GM23338 (cell line): ENCODE measurements at regions not wholly inside any gene's neighbourhood (a gene's known extent, or its start where the extent isn't known, plus 50 kb on each side); places are given as distances from the start of the nearest gene placed in this dataset.

Experiments
- ATAC-seq: fragments of 200-7000 bp; cut with Tn5 transposase; 3 replicates; pipeline ENCODE4 v1.9.1; 2020
- DNase-seq: peaks from one replicate; pipeline ENCODE4 v3.0.0-alpha.2; 2015; ENCODE audit warnings: low spot score
- H2AFZ ChIP-seq: fragments of 200-600 bp; sonication (generic); 2 replicates; pipeline ENCODE4 v1.8.0; 2016; ENCODE audit warnings: antibody characterized with exemption, mild to moderate bottlenecking, moderate library complexity
- H3F3A ChIP-seq: fragments of 200-600 bp; sonication (generic); replicated peaks from 2 replicates; pipeline ENCODE4 v1.8.0; 2017; ENCODE audit warnings: antibody characterized with exemption, mixed run types, low read depth
- H3K27ac ChIP-seq: fragments of 200-600 bp; sonication (generic); 2 replicates; pipeline ENCODE4 v1.6.1; 2016; ENCODE audit warnings: low read depth
- H3K27me3 ChIP-seq: fragments of 200-600 bp; sonication (generic); 2 replicates; pipeline ENCODE4 v1.8.0; 2016; ENCODE audit warnings: mild to moderate bottlenecking, mixed run types, moderate library complexity; ENCODE audit not compliant: insufficient read depth
- H3K36me3 ChIP-seq: fragments of 200-600 bp; sonication (generic); 2 replicates; pipeline ENCODE4 v1.8.0; 2016; ENCODE audit warnings: mild to moderate bottlenecking; ENCODE audit not compliant: insufficient read depth
- H3K4me1 ChIP-seq: fragments of 200-600 bp; sonication (generic); 2 replicates; pipeline ENCODE4 v1.8.0; 2016; ENCODE audit warnings: mild to moderate bottlenecking, moderate library complexity; ENCODE audit not compliant: insufficient read depth
- H3K4me2 ChIP-seq: fragments of 200-600 bp; sonication (generic); 2 replicates; pipeline ENCODE4 v1.7.1; 2017; ENCODE audit warnings: mixed run types
- H3K4me3 ChIP-seq: fragments of 200-600 bp; sonication (generic); 2 replicates; pipeline ENCODE4 v1.6.1; 2016; ENCODE audit warnings: mixed run types
- H3K79me2 ChIP-seq: fragments of 200-600 bp; sonication (generic); replicated peaks from 2 replicates; pipeline ENCODE4 v1.8.0; 2017; ENCODE audit warnings: mild to moderate bottlenecking; ENCODE audit not compliant: insufficient read depth
- H3K9me2 ChIP-seq: fragments of 200-600 bp; sonication (generic); 2 replicates; pipeline ENCODE4 v1.8.0; 2017; ENCODE audit not compliant: insufficient read depth
- H4K20me1 ChIP-seq: fragments of 200-600 bp; sonication (generic); replicated peaks from 2 replicates; pipeline ENCODE4 v1.8.0; 2017; ENCODE audit warnings: mild to moderate bottlenecking; ENCODE audit not compliant: insufficient read depth
- H3K27ac Mint-ChIP-seq: 2 replicates; pipeline ENCODE4 v1.8.0; 2020; ENCODE audit warnings: inconsistent platforms, mild to moderate bottlenecking, moderate library complexity, mixed read lengths
- H3K27me3 Mint-ChIP-seq: 3 replicates; pipeline ENCODE4 v1.8.0; 2022; ENCODE audit warnings: low read depth, mild to moderate bottlenecking, moderate library complexity, mixed read lengths, inconsistent platforms; ENCODE audit not compliant: insufficient read depth, poor library complexity
- H3K36me3 Mint-ChIP-seq: 3 replicates; pipeline ENCODE4 v1.8.0; 2021; ENCODE audit warnings: low read depth, mild to moderate bottlenecking, inconsistent platforms, moderate library complexity, mixed read lengths
- H3K4me1 Mint-ChIP-seq: 3 replicates; pipeline ENCODE4 v1.8.0; 2020; ENCODE audit warnings: mild to moderate bottlenecking, inconsistent platforms, mixed read lengths
- H3K4me3 Mint-ChIP-seq: 3 replicates; pipeline ENCODE4 v1.8.0; 2021; ENCODE audit warnings: moderate library complexity, mild to moderate bottlenecking, inconsistent platforms, mixed read lengths
- H3K9me3 Mint-ChIP-seq: 3 replicates; pipeline ENCODE4 v1.8.0; 2020; ENCODE audit warnings: moderate library complexity, mild to moderate bottlenecking, inconsistent platforms, mixed read lengths
- CREB1 ChIP-seq: fragments of 250-450 bp; sonication (Bioruptor Pico); IDR thresholded peaks from 2 replicates; pipeline ENCODE4 v1.5.0; 2020; ENCODE audit warnings: low read depth, mild to moderate bottlenecking, moderate library complexity
- EZH2 ChIP-seq: fragments of 200-600 bp; sonication (generic); IDR thresholded peaks from one replicate; pipeline ENCODE4 v1.8.0; 2017; ENCODE audit warnings: antibody characterized with exemption, mild to moderate bottlenecking, low read depth; ENCODE audit not compliant: unreplicated experiment
- EZH2phosphoT487 ChIP-seq: fragments of 200-600 bp; sonication (generic); IDR thresholded peaks from one replicate; pipeline ENCODE4 v1.8.1; 2018; ENCODE audit warnings: antibody characterized with exemption; ENCODE audit not compliant: unreplicated experiment
- JUNB ChIP-seq: IDR thresholded peaks from one replicate; pipeline ENCODE4 v1.6.1; 2016; ENCODE audit warnings: antibody characterized with exemption; ENCODE audit not compliant: unreplicated experiment
- NANOG ChIP-seq: IDR thresholded peaks from 2 replicates; pipeline ENCODE4 v1.6.1; 2016; ENCODE audit warnings: antibody characterized with exemption, borderline replicate concordance
- POLR2AphosphoS5 ChIP-seq: IDR thresholded peaks from 2 replicates; pipeline ENCODE4 v1.6.1; 2016; ENCODE audit warnings: antibody characterized with exemption, low read depth
- ZNF114 ChIP-seq: fragments of 250-450 bp; sonication (Bioruptor Pico); IDR thresholded peaks from 2 replicates; pipeline ENCODE4 v1.5.0; 2020; ENCODE audit warnings: mild to moderate bottlenecking, moderate library complexity
- ZNF331 ChIP-seq: fragments of 250-450 bp; sonication (Bioruptor Pico); IDR thresholded peaks from 2 replicates; pipeline ENCODE4 v1.5.0; 2020; ENCODE audit warnings: low read depth, mild to moderate bottlenecking, moderate library complexity
- TF ChIP-seq, protein P1 (sequence below): fragments of 250-450 bp; sonication (Bioruptor Pico); IDR thresholded peaks from 2 replicates; pipeline ENCODE4 v1.5.0; 2020; ENCODE audit warnings: mild to moderate bottlenecking, moderate library complexity
- TF ChIP-seq, protein P2 (sequence below): IDR thresholded peaks from one replicate; pipeline ENCODE4 v1.6.1; 2018; ENCODE audit warnings: antibody characterized with exemption; ENCODE audit not compliant: unreplicated experiment
- TF ChIP-seq, protein P3 (sequence below), 2 experiments: fragments of 200-600 bp in 1 of 2; sonication (generic) in 1 of 2; conservative IDR thresholded peaks; 2 replicates each; pipeline versions ENCODE4 v1.5.1 to v1.6.1; 2016 to 2017; ENCODE audit warnings: antibody characterized with exemption in 2 of 2, low read depth in 2 of 2, mild to moderate bottlenecking in 2 of 2, moderate library complexity in 1 of 2

DNA sequence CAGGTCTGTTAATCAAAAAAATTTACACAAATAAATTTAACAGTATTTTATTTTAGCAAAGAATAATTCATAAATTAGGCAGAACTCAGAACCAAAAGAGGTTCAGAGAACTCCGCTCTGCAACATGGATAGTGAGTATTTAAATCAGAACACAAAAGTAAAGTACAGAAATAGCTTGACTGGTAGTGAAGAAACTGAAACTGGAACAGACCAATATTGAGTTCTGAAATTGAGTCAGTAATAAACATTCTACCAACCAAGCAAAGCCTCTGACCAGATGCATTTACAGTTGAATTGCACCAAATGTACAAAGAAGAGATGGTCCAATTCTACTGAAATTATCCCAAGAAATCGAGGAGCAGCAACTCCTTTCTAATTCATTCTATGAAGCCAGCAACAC lies 1542.8 kb downstream of the EFNA5 start (continued):
- TF ChIP-seq, protein P1, sequence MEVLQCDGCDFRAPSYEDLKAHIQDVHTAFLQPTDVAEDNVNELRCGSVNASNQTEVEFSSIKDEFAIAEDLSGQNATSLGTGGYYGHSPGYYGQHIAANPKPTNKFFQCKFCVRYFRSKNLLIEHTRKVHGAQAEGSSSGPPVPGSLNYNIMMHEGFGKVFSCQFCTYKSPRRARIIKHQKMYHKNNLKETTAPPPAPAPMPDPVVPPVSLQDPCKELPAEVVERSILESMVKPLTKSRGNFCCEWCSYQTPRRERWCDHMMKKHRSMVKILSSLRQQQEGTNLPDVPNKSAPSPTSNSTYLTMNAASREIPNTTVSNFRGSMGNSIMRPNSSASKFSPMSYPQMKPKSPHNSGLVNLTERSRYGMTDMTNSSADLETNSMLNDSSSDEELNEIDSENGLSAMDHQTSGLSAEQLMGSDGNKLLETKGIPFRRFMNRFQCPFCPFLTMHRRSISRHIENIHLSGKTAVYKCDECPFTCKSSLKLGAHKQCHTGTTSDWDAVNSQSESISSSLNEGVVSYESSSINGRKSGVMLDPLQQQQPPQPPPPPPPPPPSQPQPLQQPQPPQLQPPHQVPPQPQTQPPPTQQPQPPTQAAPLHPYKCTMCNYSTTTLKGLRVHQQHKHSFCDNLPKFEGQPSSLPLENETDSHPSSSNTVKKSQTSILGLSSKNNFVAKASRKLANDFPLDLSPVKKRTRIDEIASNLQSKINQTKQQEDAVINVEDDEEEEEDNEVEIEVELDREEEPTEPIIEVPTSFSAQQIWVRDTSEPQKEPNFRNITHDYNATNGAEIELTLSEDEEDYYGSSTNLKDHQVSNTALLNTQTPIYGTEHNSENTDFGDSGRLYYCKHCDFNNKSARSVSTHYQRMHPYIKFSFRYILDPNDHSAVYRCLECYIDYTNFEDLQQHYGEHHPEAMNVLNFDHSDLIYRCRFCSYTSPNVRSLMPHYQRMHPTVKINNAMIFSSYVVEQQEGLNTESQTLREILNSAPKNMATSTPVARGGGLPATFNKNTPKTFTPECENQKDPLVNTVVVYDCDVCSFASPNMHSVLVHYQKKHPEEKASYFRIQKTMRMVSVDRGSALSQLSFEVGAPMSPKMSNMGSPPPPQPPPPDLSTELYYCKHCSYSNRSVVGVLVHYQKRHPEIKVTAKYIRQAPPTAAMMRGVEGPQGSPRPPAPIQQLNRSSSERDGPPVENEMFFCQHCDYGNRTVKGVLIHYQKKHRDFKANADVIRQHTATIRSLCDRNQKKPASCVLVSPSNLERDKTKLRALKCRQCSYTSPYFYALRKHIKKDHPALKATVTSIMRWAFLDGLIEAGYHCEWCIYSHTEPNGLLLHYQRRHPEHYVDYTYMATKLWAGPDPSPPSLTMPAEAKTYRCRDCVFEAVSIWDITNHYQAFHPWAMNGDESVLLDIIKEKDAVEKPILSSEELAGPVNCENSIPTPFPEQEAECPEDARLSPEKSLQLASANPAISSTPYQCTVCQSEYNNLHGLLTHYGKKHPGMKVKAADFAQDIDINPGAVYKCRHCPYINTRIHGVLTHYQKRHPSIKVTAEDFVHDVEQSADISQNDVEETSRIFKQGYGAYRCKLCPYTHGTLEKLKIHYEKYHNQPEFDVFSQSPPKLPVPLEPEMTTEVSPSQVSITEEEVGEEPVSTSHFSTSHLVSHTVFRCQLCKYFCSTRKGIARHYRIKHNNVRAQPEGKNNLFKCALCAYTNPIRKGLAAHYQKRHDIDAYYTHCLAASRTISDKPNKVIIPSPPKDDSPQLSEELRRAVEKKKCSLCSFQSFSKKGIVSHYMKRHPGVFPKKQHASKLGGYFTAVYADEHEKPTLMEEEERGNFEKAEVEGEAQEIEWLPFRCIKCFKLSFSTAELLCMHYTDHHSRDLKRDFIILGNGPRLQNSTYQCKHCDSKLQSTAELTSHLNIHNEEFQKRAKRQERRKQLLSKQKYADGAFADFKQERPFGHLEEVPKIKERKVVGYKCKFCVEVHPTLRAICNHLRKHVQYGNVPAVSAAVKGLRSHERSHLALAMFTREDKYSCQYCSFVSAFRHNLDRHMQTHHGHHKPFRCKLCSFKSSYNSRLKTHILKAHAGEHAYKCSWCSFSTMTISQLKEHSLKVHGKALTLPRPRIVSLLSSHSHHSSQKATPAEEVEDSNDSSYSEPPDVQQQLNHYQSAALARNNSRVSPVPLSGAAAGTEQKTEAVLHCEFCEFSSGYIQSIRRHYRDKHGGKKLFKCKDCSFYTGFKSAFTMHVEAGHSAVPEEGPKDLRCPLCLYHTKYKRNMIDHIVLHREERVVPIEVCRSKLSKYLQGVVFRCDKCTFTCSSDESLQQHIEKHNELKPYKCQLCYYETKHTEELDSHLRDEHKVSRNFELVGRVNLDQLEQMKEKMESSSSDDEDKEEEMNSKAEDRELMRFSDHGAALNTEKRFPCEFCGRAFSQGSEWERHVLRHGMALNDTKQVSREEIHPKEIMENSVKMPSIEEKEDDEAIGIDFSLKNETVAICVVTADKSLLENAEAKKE (CRISPR knock-in tag): no peak
- TF ChIP-seq JUNB: no peak

DNA sequence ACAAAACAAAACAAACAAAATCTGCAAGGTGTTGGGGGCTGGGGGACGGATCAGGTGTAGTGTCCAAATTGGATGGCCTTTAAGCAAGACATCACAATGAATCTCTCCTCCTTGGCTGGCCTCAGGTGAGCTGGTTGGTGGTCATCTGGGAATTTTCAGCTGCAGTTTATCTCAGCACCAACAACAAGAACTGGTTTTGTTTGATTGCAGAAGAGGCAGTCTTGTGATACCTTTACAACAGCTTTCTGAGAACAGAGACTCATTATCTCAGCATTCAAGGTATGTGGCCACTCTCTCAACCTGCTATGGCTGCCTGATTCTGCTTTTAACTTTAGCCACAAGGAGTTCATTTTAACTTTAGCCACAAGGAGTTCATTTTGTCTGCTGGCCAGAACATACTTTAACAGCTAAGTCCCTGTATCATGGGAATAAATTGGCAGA lies 1543.4 kb downstream of the EFNA5 start:
- H3K27ac Mint-ChIP-seq: peak overlapping the region; percentile 19; the same call in 1 of the 2 replicates
- DNase-seq (peak; percentile 18), ATAC-seq (no peak)
- no peaks in the 10 kb centered on the region for H3K9me3 Mint-ChIP-seq
- H3K27ac ChIP-seq: no peak overlapping the region
- no peaks in the 10 kb centered on the region for H3K27me3 Mint-ChIP-seq
- H4K20me1 ChIP-seq: no peaks in the 10 kb centered on the region
- H3K79me2 ChIP-seq: no peaks in the 10 kb centered on the region
- H3K36me3 ChIP-seq: no peaks in the 10 kb centered on the region
- no peak overlapping the region for H3K4me2 ChIP-seq
- peaks cover 10% of the 10 kb centered on the region for H3K4me1 Mint-ChIP-seq
- no peaks in the 10 kb centered on the region for H3K9me2 ChIP-seq
- peaks cover 3% of the 10 kb centered on the region; the same call in 1 of the 2 replicates for H3K4me1 ChIP-seq
- no peaks in the 10 kb centered on the region for H3K27me3 ChIP-seq
- H3K36me3 Mint-ChIP-seq: no peaks in the 10 kb centered on the region
- no peak overlapping the region for H3K4me3 ChIP-seq
- no peaks in the 10 kb centered on the region for H3F3A ChIP-seq
- peak overlapping the region; percentile 23; the same call in 1 of the 2 replicates for H2AFZ ChIP-seq
- no peak overlapping the region for H3K4me3 Mint-ChIP-seq
- TF ChIP-seq, protein P2, sequence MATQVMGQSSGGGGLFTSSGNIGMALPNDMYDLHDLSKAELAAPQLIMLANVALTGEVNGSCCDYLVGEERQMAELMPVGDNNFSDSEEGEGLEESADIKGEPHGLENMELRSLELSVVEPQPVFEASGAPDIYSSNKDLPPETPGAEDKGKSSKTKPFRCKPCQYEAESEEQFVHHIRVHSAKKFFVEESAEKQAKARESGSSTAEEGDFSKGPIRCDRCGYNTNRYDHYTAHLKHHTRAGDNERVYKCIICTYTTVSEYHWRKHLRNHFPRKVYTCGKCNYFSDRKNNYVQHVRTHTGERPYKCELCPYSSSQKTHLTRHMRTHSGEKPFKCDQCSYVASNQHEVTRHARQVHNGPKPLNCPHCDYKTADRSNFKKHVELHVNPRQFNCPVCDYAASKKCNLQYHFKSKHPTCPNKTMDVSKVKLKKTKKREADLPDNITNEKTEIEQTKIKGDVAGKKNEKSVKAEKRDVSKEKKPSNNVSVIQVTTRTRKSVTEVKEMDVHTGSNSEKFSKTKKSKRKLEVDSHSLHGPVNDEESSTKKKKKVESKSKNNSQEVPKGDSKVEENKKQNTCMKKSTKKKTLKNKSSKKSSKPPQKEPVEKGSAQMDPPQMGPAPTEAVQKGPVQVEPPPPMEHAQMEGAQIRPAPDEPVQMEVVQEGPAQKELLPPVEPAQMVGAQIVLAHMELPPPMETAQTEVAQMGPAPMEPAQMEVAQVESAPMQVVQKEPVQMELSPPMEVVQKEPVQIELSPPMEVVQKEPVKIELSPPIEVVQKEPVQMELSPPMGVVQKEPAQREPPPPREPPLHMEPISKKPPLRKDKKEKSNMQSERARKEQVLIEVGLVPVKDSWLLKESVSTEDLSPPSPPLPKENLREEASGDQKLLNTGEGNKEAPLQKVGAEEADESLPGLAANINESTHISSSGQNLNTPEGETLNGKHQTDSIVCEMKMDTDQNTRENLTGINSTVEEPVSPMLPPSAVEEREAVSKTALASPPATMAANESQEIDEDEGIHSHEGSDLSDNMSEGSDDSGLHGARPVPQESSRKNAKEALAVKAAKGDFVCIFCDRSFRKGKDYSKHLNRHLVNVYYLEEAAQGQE: no peak
- TF ChIP-seq, protein P3, sequence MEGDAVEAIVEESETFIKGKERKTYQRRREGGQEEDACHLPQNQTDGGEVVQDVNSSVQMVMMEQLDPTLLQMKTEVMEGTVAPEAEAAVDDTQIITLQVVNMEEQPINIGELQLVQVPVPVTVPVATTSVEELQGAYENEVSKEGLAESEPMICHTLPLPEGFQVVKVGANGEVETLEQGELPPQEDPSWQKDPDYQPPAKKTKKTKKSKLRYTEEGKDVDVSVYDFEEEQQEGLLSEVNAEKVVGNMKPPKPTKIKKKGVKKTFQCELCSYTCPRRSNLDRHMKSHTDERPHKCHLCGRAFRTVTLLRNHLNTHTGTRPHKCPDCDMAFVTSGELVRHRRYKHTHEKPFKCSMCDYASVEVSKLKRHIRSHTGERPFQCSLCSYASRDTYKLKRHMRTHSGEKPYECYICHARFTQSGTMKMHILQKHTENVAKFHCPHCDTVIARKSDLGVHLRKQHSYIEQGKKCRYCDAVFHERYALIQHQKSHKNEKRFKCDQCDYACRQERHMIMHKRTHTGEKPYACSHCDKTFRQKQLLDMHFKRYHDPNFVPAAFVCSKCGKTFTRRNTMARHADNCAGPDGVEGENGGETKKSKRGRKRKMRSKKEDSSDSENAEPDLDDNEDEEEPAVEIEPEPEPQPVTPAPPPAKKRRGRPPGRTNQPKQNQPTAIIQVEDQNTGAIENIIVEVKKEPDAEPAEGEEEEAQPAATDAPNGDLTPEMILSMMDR (conservative IDR thresholded peaks at IDR 0.05; ENCODE audit: low read depth in 2 of 2): no peak
- TF ChIP-seq CREB1: no peak
- no peak for TF ChIP-seq EZH2phosphoT487
- TF ChIP-seq NANOG: no peak
- no peak for TF ChIP-seq ZNF331 (CRISPR knock-in tag)
- no peak for TF ChIP-seq ZNF114 (CRISPR knock-in tag)
- no peak for TF ChIP-seq EZH2
- no peak for TF ChIP-seq POLR2AphosphoS5
- no peak for TF ChIP-seq JUNB
